ENCODE measurements at regions not wholly inside any gene's neighbourhood (a gene's known extent, or its start where the extent isn't known, plus 50 kb on each side); places are given as distances from the start of the nearest gene placed in this dataset.
"Not testable (repeated sequence)": the region's sequence is repeated elsewhere in the genome, so short reads cannot be mapped to it uniquely, and the experiment has no call there.

DNA sequence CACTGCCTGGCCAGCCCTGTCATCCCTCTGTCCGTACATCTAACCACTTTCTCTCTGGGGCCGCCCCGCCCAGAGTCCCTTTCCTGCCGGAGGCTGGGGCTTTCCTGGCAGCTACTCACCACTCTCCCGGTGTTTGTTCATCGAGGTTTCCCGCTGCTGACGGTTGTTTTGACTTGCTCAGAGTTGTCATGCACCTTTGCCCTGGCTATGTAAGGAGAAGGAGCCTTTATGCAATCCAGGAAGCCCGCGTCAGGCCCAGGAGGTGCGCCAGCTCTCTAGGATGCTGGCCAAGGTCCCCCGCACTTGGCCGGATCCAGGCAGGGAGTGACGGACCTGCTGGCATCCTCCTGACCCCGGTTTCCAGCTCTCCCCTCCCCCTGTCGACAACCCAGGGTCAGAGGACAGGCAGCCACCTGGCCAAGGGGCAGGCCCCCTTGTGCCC is 51.0 kb upstream of the SIK1 start:
- peak; percentile 46 to 71 for ATAC-seq
- H3K9me3 Mint-ChIP-seq; H3K27ac Mint-ChIP-seq; DNase-seq (ENCODE audit: low spot score); H3K4me3 Mint-ChIP-seq; H3K36me3 Mint-ChIP-seq; H3K27me3 Mint-ChIP-seq; H3K4me1 Mint-ChIP-seq (ENCODE audit: low read depth in 2 of 2): not testable (repeated sequence)

Data from natural killer cell treated with Interleukin-12 subunit alpha and Interleukin-12 subunit beta and Interleukin-15 and Interleukin-18, amount 100 ng/mL, for 72 hours (primary cell).